Ovary (tissue), 3 donors: ENCODE measurements at regions not wholly inside any gene's neighbourhood (a gene's known extent, or its start where the extent isn't known, plus 50 kb on each side); places are given as distances from the start of the nearest gene placed in this dataset.

Source experiments
- CTCF ChIP-seq, 3 donors: fragments of 450-650 bp in 2 of 3; fragments of 200-600 bp in 1 of 3; IDR thresholded peaks; one replicate each; pipeline versions ENCODE4 v1.5.1 to v1.8.0; 2016 to 2022; ENCODE audit warnings: antibody characterized with exemption in 3 of 3, mild to moderate bottlenecking in 1 of 3
- POLR2A ChIP-seq: fragments of 450-650 bp; IDR thresholded peaks from one replicate; pipeline ENCODE4 v1.6.1; 2017; ENCODE audit warnings: antibody characterized with exemption, mild to moderate bottlenecking, moderate library complexity
- donor health status: DM: no; HTN: no; CAD: no.

GRCh38 chr6:134368670-134369069 is 50.8 kb upstream of the SGK1 start:
- TF ChIP-seq CTCF (IDR thresholded peaks at IDR 0.05) (no peak), POLR2A (no peak)
